Kidney capillary endothelial cell (primary cell): ENCODE measurements at regions not wholly inside any gene's neighbourhood (a gene's known extent, or its start where the extent isn't known, plus 50 kb on each side); places are given as distances from the start of the nearest gene placed in this dataset.

Source experiments
- DNase-seq: peaks from one replicate; pipeline ENCODE4 v3.0.0-alpha.2; 2018; ENCODE audit warnings: low spot score

- no peak for DNase-seq
These were observed 148.1 kb downstream of the ACTBL2 start for GRCh38 chr5:57334475-57334874.

- DNase-seq = no peak
These were observed 150.2 kb downstream of the ACTBL2 start for GRCh38 chr5:57332361-57332760.

GRCh38 chr5:57327561-57328367 lies 153.9 kb downstream of the GPBP1 start:
- no peak for DNase-seq

GRCh38 chr5:57325678-57326397 lies 152.0 kb downstream of the GPBP1 start:
- DNase-seq = no peak

- DNase-seq = no peak
These were observed 151.0 kb downstream of the GPBP1 start for GRCh38 chr5:57324861-57325260.

- no peak for DNase-seq
These were observed 150.3 kb downstream of the GPBP1 start for GRCh38 chr5:57324181-57324580.

GRCh38 chr5:57320582-57320981 lies 146.7 kb downstream of the GPBP1 start:
- DNase-seq = no peak

GRCh38 chr5:57319628-57320027 lies 145.8 kb downstream of the GPBP1 start:
- no peak for DNase-seq

- no peak for DNase-seq
These were observed 144.4 kb downstream of the GPBP1 start for GRCh38 chr5:57318251-57318650.

GRCh38 chr5:57317341-57317740 lies 143.5 kb downstream of the GPBP1 start:
- DNase-seq = no peak

GRCh38 chr5:57316798-57317327 lies 143.0 kb downstream of the GPBP1 start:
- DNase-seq = peak; percentile 33

GRCh38 chr5:57315941-57316340 lies 142.1 kb downstream of the GPBP1 start:
- no peak for DNase-seq
